ENCODE measurements at regions not wholly inside any gene's neighbourhood (a gene's known extent, or its start where the extent isn't known, plus 50 kb on each side); places are given as distances from the start of the nearest gene placed in this dataset.

DNA sequence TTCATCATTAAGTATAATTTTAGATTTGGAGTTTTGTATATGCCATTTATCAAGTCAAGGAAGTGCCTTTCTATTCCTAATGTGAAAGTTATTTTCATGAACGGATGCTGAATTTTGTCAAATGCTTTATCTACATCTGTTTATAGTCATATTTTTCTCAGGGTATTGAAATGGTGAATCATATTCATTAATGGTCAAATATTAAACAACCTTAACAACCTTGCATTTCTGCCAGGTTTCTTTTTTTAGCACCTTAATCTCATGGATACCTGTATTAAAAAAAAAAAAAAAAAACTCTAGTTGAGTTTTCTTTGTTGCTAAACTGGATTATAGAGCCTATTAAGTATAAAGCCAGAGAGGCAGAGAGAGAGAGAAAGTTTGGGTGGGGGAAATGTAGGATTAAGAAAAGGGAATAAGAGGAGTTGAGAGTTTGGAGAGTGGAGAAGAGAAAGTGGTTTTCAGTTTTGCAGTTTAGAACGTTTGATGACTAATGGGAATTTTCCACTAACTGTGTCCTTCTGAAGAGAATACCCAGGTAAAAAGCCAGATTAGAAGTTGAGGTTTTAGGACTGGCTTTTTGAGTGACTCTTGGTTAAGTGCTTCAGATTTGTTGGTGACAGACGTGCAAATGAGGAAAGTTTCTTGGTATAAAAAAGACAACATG lies 305.0 kb downstream of the HLX start:
- no peak for DNase-seq (ENCODE audit: extremely low read depth in 1 of 2, low read depth in 1 of 2)

DNA sequence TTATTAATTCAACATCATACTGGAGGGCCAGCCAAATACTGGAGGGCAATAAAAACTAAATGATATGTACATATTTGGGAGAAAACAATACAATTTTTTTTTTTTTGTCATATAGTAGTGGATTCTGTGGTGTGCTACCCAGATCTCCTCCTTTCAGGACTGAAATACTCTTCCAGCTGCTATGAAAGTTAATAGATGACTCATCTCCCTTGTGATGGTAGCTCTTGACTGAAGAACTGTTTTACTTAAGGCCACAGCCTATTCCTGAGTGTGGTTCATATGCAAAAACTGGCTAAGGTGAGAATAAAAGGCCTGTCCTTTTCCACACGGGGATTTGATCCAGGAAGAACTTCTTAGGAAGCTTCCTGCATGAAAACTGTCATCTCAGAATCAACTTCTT lies 307.9 kb downstream of the HLX start:
- DNase-seq (ENCODE audit: extremely low read depth in 1 of 2, low read depth in 1 of 2): no peak

DNA sequence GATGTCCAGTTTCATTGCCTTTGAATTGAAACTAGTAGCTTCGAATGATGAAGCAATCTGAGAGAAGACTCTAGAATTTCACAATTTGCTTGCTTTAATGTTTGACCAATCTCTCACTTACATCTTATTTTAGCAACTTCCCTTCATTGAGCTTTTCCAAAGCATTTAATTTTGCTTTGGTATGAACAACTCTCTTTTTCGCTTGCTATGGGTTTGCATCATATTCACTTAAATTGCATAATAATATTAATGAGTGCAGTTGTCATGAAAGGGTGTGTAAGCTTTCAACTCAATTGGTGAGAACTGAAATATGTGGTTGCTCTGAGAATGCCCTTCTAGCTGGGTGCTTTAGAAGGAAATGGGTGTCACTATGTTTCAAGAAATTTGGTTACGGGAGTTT lies 309.2 kb downstream of the HLX start:
- DNase-seq (ENCODE audit: extremely low read depth in 1 of 2, low read depth in 1 of 2): no peak

DNA sequence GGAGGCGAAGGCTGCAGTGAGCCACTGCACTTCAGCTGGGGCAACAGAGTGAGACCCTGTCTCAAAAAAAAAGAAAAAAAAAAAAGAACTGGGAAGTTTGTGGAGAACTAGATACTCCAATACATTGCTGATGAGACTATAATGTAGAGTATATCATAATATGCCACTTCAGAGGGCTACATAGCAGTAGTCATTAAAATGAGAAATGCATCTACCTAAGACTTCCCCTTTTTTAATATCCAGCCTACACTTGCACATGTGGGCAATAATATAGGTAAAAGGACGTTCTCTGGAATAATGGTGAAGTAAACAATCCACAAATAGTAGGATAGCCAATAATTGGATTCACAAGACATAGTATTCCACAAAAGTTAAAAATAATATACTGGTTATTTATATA lies 311.0 kb downstream of the HLX start:
- DNase-seq (ENCODE audit: extremely low read depth in 1 of 2, low read depth in 1 of 2): no peak

DNA sequence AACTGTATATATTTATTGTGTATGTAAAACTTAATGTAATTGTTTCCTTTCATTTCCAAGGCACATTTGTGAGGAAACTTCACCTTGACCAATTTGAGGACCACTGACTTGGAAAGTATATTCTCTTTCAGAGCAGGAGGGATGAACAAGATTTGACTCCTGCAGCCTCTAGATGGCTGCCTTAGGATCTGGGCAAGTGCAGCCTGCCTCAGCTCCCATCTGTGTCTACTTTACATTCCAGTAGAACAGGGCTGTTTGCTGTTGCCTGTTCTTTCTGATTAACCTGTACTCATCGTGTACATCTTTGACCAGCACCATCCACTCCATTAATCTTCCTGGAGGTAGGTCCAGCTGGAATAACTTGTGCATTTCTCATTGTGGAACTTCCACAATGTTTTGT lies 312.8 kb downstream of the HLX start:
- no peak for DNase-seq (ENCODE audit: extremely low read depth in 1 of 2, low read depth in 1 of 2)

DNA sequence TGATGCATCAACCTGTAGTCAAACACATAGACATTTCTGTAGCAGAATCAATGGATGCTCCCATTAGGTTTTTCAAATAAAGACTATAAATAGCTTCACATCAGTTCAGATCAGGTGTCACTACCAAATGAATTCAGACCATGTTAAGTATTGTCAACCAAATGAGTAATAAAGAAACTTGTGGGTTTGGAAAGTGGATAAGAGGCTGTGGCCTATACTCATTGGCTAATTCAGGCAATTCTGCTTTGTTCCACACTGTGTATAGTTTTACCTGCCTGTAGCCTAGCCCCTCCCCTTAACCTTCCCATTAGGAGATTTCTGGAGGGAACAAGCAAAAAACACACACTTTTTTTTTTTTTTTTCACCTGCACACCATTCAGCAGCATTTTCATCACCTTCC lies 321.2 kb downstream of the HLX start:
- no peak for DNase-seq (ENCODE audit: extremely low read depth in 1 of 2, low read depth in 1 of 2)

DNA sequence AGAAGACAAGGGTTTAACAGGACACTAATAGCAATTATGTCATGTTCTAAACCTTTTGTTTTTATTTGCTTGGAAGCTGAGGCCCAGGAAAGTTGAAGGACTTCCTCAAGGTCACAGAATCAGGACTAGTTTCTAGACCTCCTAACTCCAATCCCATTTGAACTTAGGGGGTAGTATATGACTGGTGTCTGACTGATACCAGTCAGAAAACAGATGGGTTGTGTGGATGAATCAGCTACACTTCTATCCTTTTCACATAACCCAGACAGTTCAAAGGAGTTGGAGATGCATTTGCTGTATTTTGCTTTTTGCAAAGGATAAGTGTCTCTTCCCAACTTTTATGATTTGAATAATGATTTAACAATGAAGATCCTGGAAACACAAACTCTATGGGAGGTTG lies 322.5 kb downstream of the HLX start:
- no peak for DNase-seq (ENCODE audit: extremely low read depth in 1 of 2, low read depth in 1 of 2)

DNA sequence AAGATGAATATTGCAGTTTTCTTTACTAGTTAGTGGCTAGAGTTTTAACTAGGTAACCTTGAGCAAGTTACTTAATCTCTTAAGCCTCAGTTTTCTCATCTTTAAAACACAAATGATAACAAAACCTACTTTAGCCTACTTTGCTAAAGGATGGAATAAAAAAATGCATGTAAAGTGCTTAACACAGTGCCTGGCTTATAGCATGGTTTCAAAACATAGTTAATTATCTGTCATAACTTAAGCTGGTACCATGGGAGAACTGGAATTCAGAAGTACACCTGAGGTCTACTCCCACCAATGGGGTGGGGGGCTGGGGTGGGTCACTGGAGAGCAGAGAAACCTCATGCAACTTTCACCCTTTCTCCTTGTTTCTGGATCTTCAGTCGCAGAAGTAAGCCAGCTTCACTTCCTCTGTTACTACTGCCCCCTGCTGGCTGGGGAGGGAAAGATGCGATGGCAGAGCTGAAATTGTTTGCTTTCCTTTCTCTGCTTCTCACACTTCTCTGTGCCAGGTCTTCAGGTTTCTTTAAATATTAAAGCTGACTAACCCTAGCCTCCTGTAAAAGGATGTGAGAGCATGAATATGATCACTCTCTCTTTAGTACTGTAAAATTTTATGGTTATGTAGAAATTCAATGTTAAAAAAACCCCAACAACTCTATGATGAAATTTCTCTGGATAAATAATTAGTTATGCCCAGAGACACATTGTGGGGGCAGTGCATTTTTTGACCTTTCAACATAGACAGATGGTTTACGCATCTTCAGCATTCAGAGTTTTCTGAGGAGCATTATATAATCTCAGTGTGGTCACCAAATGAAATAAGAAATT lies 324.2 kb downstream of the HLX start:
- DNase-seq (ENCODE audit: extremely low read depth in 1 of 2, low read depth in 1 of 2): peak; percentile 16 to 48

DNA sequence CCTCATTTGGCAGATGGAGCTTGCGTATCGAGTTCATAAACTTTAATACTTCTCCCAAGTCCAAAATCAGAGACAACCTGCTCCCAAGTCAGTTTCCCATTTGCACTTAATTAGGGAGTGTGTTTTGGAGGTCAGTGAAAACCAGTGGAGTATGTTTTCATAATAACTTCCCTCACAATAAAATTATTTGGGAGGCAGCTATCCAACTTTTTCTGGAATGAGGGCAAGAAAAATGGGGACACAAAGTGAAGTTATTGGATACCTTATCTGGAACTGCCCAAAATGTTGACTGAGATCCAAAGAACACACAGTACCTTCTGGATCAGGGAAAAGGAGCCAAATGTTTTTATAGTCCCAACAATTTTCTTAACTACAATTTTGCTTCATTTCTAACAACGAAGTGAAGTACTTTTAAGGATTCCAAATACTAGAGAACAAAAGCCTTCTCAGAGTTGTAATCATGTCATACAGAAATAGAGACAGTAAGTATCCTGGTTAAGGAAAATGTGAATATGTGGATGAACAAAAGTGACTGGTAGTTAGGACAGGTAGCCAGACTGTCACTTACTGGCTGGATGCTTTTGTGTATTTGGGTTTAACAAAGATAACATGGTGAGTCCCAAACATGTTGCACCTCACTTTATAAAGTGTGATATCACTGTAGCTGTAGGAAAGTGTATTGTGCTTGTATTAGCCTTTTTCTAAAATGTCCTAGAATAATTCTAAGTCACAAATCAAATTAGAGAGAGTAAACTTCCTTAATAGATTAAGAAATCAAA lies 325.0 kb downstream of the HLX start:
- DNase-seq (ENCODE audit: extremely low read depth in 1 of 2, low read depth in 1 of 2): no peak

DNA sequence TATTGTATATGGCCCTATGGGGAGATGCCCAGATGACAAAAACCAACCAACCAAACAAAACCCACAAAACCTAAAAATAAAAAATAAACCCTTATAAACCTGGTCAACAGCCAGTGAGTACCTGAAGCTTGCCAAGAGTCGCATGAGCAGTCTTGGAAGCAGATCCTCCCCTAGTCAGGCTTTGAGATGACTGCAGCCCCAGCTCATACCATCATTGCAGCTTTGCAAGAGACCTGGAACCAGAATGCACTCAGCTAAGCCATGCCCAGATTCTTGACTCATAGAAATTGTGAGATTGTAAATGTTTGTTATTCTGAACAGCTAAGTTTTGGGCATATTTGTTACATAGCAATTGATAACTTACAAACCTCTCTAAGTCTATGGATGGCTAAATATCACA lies 326.8 kb downstream of the HLX start:
- no peak for DNase-seq (ENCODE audit: extremely low read depth in 1 of 2, low read depth in 1 of 2)

DNA sequence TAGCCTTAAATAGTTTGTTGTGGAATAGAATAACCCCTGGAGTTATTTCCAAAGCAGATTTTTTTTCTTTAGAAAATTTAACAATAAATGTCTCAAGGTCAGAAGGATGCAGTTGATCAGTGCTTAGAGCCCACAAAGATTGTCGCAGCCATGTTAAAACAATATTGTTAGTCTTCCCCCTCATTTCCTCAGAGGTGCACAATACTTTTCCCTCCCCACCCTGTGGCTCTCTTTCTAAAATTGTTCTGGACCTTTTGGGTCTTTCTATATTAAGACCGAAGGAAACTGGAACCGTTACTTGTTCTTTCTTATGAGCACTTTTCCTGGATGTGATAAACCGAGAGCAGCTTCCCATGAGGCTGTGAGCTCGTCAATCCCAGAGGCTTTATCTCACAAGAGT lies 333.7 kb downstream of the HLX start:
- DNase-seq (ENCODE audit: extremely low read depth in 1 of 2, low read depth in 1 of 2): no peak

DNA sequence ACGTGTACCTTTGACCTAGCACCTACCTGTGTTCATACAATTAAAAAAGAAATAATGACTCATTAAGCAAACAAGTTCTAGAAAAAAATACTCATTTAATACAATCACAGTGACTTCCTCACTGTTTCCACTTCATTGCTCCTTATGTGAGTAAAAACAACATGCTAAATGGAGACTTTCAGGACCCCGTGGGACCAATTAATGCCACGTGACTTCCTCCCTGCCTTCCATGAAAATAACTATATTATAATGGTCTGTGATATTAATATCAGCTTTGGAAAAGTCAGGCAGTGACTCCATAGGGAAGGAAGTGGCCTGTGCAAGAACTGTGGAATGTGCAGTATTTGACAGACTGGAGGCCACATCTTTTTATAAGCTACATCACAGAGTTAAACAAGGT lies 337.8 kb downstream of the HLX start:
- DNase-seq (ENCODE audit: extremely low read depth in 1 of 2, low read depth in 1 of 2): no peak

DNA sequence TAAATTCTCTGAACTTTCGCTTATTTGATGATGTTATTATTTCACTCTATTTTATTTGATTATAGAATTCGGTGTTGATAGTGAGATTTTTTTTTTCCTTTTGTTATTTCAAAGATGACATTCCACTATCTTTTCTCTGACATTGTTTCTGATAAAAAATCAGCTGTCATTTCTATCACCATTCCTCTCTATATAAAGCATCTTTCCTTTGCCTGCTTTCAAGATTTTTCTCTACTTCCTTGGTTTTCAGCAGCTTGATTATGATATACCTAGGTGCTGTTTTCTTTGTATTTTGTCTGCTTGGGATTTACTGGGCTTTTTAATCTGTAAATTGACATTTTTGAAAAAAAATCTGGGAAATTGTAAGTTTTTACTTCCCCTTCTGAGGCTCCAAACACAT lies 344.0 kb downstream of the HLX start:
- DNase-seq (ENCODE audit: extremely low read depth in 1 of 2, low read depth in 1 of 2): no peak

DNA sequence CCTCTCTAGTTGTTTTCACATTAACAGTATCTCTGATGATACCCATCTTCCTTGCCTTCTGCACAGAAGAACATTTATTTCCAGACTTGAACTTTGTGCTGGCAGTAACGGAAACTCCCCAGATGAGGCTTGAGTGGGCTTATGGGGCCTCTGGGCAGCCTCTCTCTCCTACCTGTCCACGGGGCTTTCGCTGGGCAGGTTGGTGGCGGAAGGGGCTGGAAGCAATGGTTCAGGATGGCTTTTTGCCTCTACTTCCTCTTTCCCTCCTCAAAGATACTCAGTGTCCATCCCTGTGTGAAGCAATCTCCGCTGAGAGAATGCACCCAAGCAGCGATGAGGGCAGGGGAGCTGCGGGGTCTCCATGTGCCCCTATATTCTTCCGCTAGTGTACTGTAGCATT lies 348.2 kb downstream of the HLX start:
- no peak for DNase-seq (ENCODE audit: extremely low read depth in 1 of 2, low read depth in 1 of 2)

DNA sequence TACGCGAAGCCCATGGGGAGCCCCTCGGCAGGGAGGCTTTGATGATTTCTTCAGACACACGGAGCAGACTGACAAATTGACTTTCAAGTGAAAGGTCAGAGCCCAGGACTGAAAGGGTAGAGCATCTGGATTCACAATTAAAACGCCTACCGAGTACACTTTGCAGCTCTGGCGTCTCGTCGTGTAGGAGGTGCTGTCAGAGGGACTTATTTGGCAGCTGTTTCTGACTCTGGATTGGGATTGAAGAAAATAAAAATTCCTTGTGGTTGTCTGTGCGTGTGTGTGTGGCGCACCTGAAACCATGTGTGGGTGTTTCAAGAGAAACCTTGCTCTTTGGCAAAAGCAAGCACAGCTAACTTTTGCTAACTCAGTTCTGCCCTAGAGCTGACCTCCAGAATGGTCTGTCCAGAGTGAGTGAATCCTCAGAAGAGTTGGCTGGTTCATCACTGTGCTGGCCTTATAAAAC lies 348.7 kb downstream of the HLX start:
- DNase-seq (ENCODE audit: extremely low read depth in 1 of 2, low read depth in 1 of 2): peak in 1 of 2 donors; percentile 1

DNA sequence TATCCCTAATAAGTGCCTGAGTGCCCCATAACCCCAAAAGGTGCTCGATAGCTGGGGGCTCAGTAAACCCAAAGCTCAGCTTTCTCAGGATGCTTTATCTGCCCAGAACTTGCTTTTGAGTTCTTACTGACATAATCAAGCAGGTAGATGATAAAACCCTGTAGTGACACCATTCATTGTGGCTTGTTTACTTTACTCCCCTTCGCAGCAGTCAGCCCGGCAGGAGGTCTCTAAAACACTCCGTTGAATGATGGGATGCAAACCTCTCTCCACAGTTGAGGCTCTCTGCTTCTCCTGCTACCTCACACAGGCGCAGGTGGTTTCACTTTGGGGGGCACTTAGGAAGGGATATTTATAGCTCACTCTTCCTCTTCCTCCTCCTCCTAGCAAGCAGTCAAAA lies 349.4 kb downstream of the HLX start:
- no peak for DNase-seq (ENCODE audit: extremely low read depth in 1 of 2, low read depth in 1 of 2)

DNA sequence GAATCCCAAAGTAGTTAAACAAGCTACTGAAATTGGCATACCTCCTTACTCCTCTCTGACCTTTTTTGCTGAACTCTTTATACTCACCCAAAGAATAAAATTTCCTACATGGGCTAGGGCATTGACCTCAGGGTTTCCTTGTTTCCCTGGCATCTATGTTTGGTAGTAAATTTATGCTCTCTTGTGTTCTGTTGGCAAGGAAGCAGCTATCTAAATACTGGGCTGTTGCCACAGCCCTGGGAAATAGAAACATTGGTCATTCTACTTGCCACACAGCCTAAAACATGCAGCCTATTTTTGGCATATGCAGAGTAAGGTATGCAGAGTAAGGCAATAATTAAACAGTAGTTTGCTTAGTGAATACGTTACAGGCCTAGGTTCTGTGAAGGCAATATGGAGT lies 351.4 kb downstream of the HLX start:
- no peak for DNase-seq (ENCODE audit: extremely low read depth in 1 of 2, low read depth in 1 of 2)

DNA sequence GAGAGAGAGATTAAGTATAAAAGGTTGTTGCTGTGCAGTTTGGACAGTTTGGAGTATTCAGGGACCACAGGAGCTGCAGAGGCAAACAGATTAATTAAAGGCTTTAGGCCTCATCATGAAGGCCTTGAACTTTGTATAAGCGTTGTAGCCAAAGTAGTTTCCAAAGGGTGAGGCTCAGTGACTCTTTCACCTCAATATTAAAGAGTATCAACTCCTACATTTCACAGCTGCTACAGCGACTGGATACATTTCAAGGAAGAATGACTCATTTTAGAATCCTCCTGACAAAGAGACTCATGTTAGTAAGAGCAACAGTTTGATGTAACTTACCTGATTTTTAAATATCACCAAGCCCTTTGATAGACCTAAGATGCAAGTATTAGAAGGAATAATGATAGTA lies 355.5 kb downstream of the HLX start:
- DNase-seq (ENCODE audit: extremely low read depth in 1 of 2, low read depth in 1 of 2): no peak

DNA sequence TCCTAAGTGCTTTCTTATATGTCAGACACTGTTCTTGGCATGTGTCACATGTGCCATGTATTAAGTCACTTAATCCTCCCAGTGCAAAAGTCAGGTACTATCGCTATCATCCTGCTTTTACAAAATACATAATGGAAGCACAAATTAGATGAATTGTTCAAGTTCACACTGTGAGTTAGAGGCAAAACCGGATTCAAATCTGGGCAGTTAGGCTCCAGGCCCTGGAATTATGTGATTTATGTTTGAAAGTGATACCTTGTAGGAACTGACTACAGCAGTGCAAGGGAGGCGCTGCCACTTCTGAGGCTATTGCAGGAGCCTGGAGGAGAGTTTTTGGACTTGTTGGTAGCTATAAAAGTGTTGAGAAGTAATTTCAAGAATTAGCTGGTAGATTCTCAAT lies 358.3 kb downstream of the HLX start:
- DNase-seq (ENCODE audit: extremely low read depth in 1 of 2, low read depth in 1 of 2): no peak

DNA sequence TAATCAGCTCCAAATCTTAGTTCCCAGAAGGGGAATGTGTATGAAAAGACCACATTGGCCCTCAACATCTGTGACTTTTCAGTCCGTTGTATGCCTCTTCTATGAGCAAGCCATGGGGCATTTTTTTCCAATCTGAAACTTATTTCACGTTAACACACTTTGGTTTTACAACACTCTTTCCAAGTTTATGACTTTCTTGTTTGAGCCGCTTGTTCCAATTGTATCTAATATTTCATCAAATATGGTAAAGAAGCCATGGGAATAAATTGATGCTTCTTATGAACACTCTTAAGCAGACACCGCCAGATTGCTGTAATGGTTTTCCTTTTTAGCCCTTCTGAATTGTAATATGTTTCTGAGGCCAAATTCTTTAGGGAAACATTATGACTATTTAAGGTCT lies 359.9 kb downstream of the HLX start:
- DNase-seq (ENCODE audit: extremely low read depth in 1 of 2, low read depth in 1 of 2): no peak

DNA sequence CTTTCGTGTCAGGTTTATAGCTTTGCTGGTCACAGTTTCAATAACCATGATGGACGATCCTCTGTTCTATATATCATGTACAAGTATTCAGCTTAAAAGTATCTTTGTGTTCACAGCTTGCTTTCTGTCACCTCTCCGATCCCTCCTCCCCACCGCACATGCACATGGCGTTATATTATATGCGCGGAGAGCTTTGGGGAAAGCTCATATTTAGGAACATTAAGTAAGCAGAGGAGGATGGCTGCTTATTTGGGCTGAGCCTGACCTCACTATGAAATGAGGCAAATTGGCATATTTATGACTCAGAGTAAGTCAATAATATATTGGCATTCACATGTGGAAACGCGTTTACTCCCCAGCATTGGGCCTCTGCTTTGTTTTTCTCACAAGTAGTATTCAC lies 360.5 kb downstream of the HLX start:
- no peak for DNase-seq (ENCODE audit: extremely low read depth in 1 of 2, low read depth in 1 of 2)

DNA sequence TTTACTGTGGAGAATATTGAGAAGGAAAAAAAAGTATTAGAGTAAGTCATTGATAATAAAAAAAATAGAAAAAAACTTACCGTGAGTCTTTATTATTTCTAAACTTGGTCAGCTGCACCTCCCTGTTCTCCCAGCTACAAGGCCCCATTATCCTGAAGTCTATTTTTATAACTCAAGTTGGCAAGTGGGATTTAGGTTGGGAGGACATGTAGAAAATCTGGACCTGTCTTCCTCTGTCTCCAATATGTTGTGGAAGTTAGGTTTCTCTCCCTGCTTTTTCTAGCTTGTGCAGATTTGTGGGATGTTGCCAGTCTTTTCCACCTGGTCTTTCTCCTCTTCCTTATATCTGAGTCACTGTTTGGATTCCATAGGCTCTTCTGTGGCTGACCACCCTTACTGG lies 361.4 kb downstream of the HLX start:
- no peak for DNase-seq (ENCODE audit: extremely low read depth in 1 of 2, low read depth in 1 of 2)

Measured in stimulated activated CD8-positive, alpha-beta memory T cell treated with anti-CD3 and anti-CD28 coated beads, Interleukin-7, amount 100 ng/mL, for 48 hours (primary cell).